ENCODE measurements at regions not wholly inside any gene's neighbourhood (a gene's known extent, or its start where the extent isn't known, plus 50 kb on each side); places are given as distances from the start of the nearest gene placed in this dataset.

- DNase-seq (ENCODE audit: low spot score): no peak
Observed at GRCh38 chr13:77379508-77379907, 52.6 kb upstream of the MYCBP2 start.

DNA sequence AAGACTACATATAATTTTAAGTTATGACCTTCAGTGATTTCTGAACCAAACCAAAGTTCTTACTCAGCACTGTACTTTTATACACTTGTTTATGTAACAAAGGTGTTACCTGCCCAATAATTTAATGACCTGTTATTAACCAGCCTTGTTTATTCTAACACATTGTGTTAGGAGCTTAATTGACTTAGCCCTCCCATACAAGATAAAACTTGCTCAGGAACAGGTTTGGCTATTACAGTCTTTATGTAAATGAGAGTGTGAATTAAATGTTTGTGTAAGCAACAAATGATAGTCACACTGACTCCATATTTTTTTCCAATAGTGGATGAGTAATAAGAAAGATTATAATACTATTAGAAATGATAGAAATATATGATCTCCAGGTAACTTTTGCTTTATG lies 51.8 kb upstream of the MYCBP2 start:
- DNase-seq (ENCODE audit: low spot score): no peak

DNA sequence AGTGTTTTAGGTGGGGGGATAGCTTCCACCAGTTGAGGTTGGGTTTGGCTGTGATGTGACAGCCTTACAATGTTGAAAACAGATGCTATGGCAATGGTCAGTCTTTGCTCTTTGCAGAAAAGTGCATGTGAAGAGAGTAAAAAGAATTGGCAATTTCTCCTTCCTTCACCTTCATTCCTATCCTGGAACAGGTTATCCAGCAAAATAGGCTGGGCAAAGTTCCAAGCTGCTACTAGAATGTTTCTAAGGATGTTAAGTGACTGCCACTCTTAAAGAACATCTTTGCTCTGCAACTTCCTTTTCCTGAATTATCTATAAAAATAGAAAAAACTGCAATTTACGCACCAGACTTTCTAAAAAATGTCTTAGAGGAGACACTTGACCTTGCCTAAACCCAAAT lies 50.1 kb upstream of the MYCBP2 start:
- no peak for DNase-seq (ENCODE audit: low spot score)

Measured in hepatic stellate cell (primary cell).